Colonic mucosa (tissue), 4 donors: ENCODE measurements at regions not wholly inside any gene's neighbourhood (a gene's known extent, or its start where the extent isn't known, plus 50 kb on each side); places are given as distances from the start of the nearest gene placed in this dataset.

Source experiments
- DNase-seq: peaks from one replicate; pipeline ENCODE4 v3.0.0-alpha.2; 2020
- H3K27ac ChIP-seq: fragments of 200-600 bp; one replicate; pipeline ENCODE4 v1.8.0; 2021
- H3K27me3 ChIP-seq: fragments of 200-600 bp; one replicate; pipeline ENCODE4 v1.8.0; 2021
- H3K36me3 ChIP-seq: fragments of 200-600 bp; one replicate; pipeline ENCODE4 v1.8.0; 2021
- H3K4me1 ChIP-seq: fragments of 200-600 bp; one replicate; pipeline ENCODE4 v1.8.0; 2021; ENCODE audit warnings: mild to moderate bottlenecking
- H3K4me3 ChIP-seq: fragments of 200-600 bp; one replicate; pipeline ENCODE4 v1.8.0; 2021
- H3K9ac ChIP-seq, 2 donors: one replicate each; pipeline ENCODE4 v1.7.0; 2013; ENCODE audit warnings: control low read depth in 2 of 2, low read depth in 2 of 2, low read length in 2 of 2
- H3K9me3 ChIP-seq: fragments of 200-600 bp; one replicate; pipeline ENCODE4 v1.8.0; 2021
- intact Hi-C: fragments of 100-400 bp; cut with DNase I; formaldehyde crosslinking; loops from one replicate; pipeline ENCODE4 v1.14.1; 2022
- TF ChIP-seq, protein P1 (sequence below): fragments of 200-600 bp; IDR thresholded peaks from one replicate; pipeline ENCODE4 v1.8.0; 2022; ENCODE audit warnings: antibody characterized with exemption, mild to moderate bottlenecking
- donor health status: healthy.
- donor health status: DM: no; HTN: no; CAD: no.
- donor health status: DM: no; HTN: no; CAD: no.

GRCh38 chr17:33438578-33438977, 145.5 kb upstream of the ASIC2 start:
- Histone ChIP-seq H3K4me1 (no peaks in the 10 kb centered on the region), H3K27ac (no peak overlapping the region)
- intact Hi-C loops, result no loop called here

GRCh38 chr17:33442320-33442719, 149.2 kb upstream of the ASIC2 start:
- TF ChIP-seq, protein P1, sequence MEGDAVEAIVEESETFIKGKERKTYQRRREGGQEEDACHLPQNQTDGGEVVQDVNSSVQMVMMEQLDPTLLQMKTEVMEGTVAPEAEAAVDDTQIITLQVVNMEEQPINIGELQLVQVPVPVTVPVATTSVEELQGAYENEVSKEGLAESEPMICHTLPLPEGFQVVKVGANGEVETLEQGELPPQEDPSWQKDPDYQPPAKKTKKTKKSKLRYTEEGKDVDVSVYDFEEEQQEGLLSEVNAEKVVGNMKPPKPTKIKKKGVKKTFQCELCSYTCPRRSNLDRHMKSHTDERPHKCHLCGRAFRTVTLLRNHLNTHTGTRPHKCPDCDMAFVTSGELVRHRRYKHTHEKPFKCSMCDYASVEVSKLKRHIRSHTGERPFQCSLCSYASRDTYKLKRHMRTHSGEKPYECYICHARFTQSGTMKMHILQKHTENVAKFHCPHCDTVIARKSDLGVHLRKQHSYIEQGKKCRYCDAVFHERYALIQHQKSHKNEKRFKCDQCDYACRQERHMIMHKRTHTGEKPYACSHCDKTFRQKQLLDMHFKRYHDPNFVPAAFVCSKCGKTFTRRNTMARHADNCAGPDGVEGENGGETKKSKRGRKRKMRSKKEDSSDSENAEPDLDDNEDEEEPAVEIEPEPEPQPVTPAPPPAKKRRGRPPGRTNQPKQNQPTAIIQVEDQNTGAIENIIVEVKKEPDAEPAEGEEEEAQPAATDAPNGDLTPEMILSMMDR, result no peak
- Histone ChIP-seq H3K27ac (no peak overlapping the region), H3K4me1 (no peaks in the 10 kb centered on the region), H3K4me3 (no peak overlapping the region), H3K9ac (no peak overlapping the region), H3K27me3 (no peaks in the 10 kb centered on the region), H3K9me3 (no peaks in the 10 kb centered on the region), H3K36me3 (no peaks in the 10 kb centered on the region)
- intact Hi-C loops, result no loop called here
- no peak for DNase-seq

More at GRCh38 chr17:33438578-33438977, 145.5 kb upstream of the ASIC2 start:
- H3K9ac ChIP-seq, result no peak overlapping the region
- H3K4me3 ChIP-seq, result no peak overlapping the region
- DNase-seq, result no peak
- H3K9me3 ChIP-seq, result no peaks in the 10 kb centered on the region
- no peaks in the 10 kb centered on the region for H3K27me3 ChIP-seq
- TF ChIP-seq, protein P1, result no peak
- no peaks in the 10 kb centered on the region for H3K36me3 ChIP-seq

GRCh38 chr17:33444731-33445130, 151.6 kb upstream of the ASIC2 start:
- TF ChIP-seq, protein P1, result no peak
- DNase-seq, result no peak
- no peak overlapping the region for H3K27ac ChIP-seq
- no peaks in the 10 kb centered on the region for H3K36me3 ChIP-seq
- H3K9ac ChIP-seq, result no peak overlapping the region
- H3K9me3 ChIP-seq, result no peaks in the 10 kb centered on the region
- no peak overlapping the region for H3K4me3 ChIP-seq
- no peaks in the 10 kb centered on the region for H3K4me1 ChIP-seq
- intact Hi-C loops, result no loop called here
- H3K27me3 ChIP-seq, result no peaks in the 10 kb centered on the region

DNA sequence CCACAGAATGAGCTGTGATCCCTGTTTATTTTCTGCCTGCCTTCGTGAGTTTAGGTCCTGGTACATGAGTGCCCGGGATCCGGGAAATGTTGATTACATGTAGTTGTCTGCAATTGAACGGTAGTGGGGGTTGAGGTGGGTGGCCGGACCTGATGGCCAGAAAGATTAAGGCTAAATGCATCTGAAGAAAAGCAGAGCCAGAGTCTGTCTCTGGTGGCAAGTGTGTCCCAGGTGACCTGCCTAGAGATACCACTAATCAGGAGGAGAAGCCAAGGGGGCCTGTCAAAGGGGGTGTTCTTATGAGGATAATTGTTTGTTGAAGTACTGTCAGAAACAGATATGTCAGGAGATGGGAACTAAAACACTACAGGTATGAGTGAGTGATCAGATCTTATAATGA, 154.0 kb upstream of the ASIC2 start:
- intact Hi-C loops, result no loop called here
- no peak overlapping the region for H3K9ac ChIP-seq
- H3K4me3 ChIP-seq, result no peak overlapping the region
- H3K4me1 ChIP-seq, result no peaks in the 10 kb centered on the region
- no peaks in the 10 kb centered on the region for H3K36me3 ChIP-seq
- no peak for DNase-seq
- no peaks in the 10 kb centered on the region for H3K27me3 ChIP-seq
- H3K27ac ChIP-seq, result no peak overlapping the region
- TF ChIP-seq, protein P1, result no peak
- H3K9me3 ChIP-seq, result no peaks in the 10 kb centered on the region

GRCh38 chr17:33451221-33451620, 158.1 kb upstream of the ASIC2 start:
- Histone ChIP-seq H3K9me3 (no peaks in the 10 kb centered on the region), H3K4me1 (no peaks in the 10 kb centered on the region), H3K4me3 (no peak overlapping the region), H3K9ac (no peak overlapping the region), H3K27ac (no peak overlapping the region), H3K27me3 (no peaks in the 10 kb centered on the region), H3K36me3 (no peaks in the 10 kb centered on the region)
- no peak for DNase-seq
- TF ChIP-seq, protein P1, result no peak
- intact Hi-C loops, result no loop called here

- DNase-seq, result no peak
- no peaks in the 10 kb centered on the region for H3K9me3 ChIP-seq
- H3K36me3 ChIP-seq, result no peaks in the 10 kb centered on the region
- no peaks in the 10 kb centered on the region for H3K27me3 ChIP-seq
- TF ChIP-seq, protein P1, result no peak
- no peaks in the 10 kb centered on the region for H3K4me1 ChIP-seq
- no peak overlapping the region for H3K9ac ChIP-seq
- intact Hi-C loops, result no loop called here
- H3K27ac ChIP-seq, result no peak overlapping the region
- H3K4me3 ChIP-seq, result no peak overlapping the region
Measured at GRCh38 chr17:33457477-33457876, 164.4 kb upstream of the ASIC2 start.
